ENCODE measurements at regions not wholly inside any gene's neighbourhood (a gene's known extent, or its start where the extent isn't known, plus 50 kb on each side); places are given as distances from the start of the nearest gene placed in this dataset.

GRCh38 chr5:56342616-56343015, 109.5 kb upstream of the ANKRD55 start:
- TF ChIP-seq SIN3A (IDR thresholded peaks at IDR 0.05; ENCODE audit: borderline replicate concordance, insufficient read depth, low read length), result no peak
- no peak for TF ChIP-seq TAF1 (IDR thresholded peaks at IDR 0.05; ENCODE audit: borderline replicate concordance, insufficient read depth, low read length)
- TF ChIP-seq POLR2AphosphoS5 (IDR thresholded peaks at IDR 0.05; ENCODE audit: low read depth, low read length), result no peak

GRCh38 chr5:56340196-56340980, 107.3 kb upstream of the ANKRD55 start:
- TF ChIP-seq TAF1 (IDR thresholded peaks at IDR 0.05; ENCODE audit: borderline replicate concordance, insufficient read depth, low read length) (no peak), SIN3A (IDR thresholded peaks at IDR 0.05; ENCODE audit: borderline replicate concordance, insufficient read depth, low read length) (no peak), REST (IDR thresholded peaks at IDR 0.05; ENCODE audit: insufficient read depth in 1 of 2, low read depth in 2 of 2, low read length in 2 of 2) (no peak), POLR2AphosphoS5 (IDR thresholded peaks at IDR 0.05; ENCODE audit: low read depth, low read length) (no peak), FOXP2 (optimal IDR thresholded peaks at IDR 0.05; ENCODE audit: borderline replicate concordance, extremely low read depth, extremely low read length, insufficient read depth) (no peak)

DNA sequence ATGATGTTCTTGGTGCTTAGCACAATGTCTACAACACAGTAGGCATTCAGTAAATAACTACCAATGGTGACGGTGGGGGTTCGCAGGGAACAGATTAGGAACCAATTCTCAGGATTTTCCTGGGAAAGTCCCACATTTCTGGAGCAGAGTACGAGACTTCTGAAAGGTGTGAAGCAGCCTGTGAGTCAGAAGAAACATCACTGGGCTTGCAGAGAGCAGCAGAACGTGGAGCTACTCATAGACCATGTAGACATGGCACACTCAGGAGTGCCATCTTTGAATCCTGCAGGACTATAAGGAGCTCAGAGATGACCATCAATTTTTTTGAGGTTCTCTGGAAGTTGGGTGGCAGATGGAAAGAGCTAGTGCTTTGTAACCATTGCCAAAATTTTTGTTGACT, 106.6 kb upstream of the ANKRD55 start:
- TF ChIP-seq FOXP2 (optimal IDR thresholded peaks at IDR 0.05; ENCODE audit: borderline replicate concordance, extremely low read depth, extremely low read length, insufficient read depth) (no peak), POLR2AphosphoS5 (IDR thresholded peaks at IDR 0.05; ENCODE audit: low read depth, low read length) (no peak), SIN3A (IDR thresholded peaks at IDR 0.05; ENCODE audit: borderline replicate concordance, insufficient read depth, low read length) (no peak), TAF1 (IDR thresholded peaks at IDR 0.05; ENCODE audit: borderline replicate concordance, insufficient read depth, low read length) (no peak), REST (IDR thresholded peaks at IDR 0.05; ENCODE audit: insufficient read depth in 1 of 2, low read depth in 2 of 2, low read length in 2 of 2) (no peak)

- TF ChIP-seq POLR2AphosphoS5 (IDR thresholded peaks at IDR 0.05; ENCODE audit: low read depth, low read length) (no peak), SIN3A (IDR thresholded peaks at IDR 0.05; ENCODE audit: borderline replicate concordance, insufficient read depth, low read length) (no peak), REST (IDR thresholded peaks at IDR 0.05; ENCODE audit: insufficient read depth in 1 of 2, low read depth in 2 of 2, low read length in 2 of 2) (no peak), TAF1 (IDR thresholded peaks at IDR 0.05; ENCODE audit: borderline replicate concordance, insufficient read depth, low read length) (no peak), FOXP2 (optimal IDR thresholded peaks at IDR 0.05; ENCODE audit: borderline replicate concordance, extremely low read depth, extremely low read length, insufficient read depth) (no peak)
Observed at GRCh38 chr5:56337715-56338319, 104.7 kb upstream of the ANKRD55 start.

DNA sequence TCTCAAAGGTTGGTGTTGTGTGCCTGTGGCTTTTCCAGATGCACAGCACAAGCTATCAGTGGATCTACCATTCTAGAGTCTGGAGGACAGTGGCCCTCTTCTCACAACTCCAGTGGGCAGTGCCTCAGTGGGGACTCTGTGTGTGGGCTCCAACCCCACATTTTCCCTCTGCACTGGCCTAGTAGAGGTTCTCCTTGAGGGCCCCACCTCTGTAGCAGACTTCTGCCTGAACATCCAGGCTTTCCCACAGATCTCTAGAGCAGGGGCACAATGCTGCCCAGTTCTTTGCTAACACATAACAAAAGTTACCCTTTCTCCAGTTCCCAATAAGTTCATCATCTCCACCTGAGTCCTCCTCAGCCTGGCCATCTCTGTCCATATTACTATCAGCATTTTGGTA, 102.1 kb upstream of the ANKRD55 start:
- no peak for TF ChIP-seq FOXP2 (optimal IDR thresholded peaks at IDR 0.05; ENCODE audit: borderline replicate concordance, extremely low read depth, extremely low read length, insufficient read depth)

DNA sequence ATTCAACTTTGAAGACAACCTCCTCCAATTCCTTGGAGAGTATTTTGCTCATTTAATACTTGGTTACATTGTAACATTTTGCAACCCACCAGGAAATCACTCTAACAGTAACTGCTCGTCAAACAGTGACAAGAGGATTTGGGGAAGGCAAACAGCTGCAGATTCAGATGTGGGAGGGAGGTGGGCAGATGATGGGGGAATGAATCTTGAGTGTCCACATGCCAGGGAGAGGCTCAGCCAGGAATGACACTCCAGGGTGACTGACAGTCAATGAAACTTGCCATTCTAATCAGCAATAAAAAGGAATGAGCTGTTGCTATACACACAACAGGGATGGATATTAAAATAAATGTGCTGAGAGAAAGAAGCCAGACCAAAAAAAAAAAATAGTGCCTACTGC, 97.7 kb upstream of the ANKRD55 start:
- TF ChIP-seq SIN3A (IDR thresholded peaks at IDR 0.05; ENCODE audit: borderline replicate concordance, insufficient read depth, low read length), result no peak
- no peak for TF ChIP-seq TAF1 (IDR thresholded peaks at IDR 0.05; ENCODE audit: borderline replicate concordance, insufficient read depth, low read length)
- no peak for TF ChIP-seq REST (IDR thresholded peaks at IDR 0.05; ENCODE audit: insufficient read depth in 1 of 2, low read depth in 2 of 2, low read length in 2 of 2)
- TF ChIP-seq POLR2AphosphoS5 (IDR thresholded peaks at IDR 0.05; ENCODE audit: low read depth, low read length), result no peak
- TF ChIP-seq FOXP2 (optimal IDR thresholded peaks at IDR 0.05; ENCODE audit: borderline replicate concordance, extremely low read depth, extremely low read length, insufficient read depth), result no peak

Data from PFSK-1 (cell line).